22Rv1 (cell line): ENCODE measurements at regions not wholly inside any gene's neighbourhood (a gene's known extent, or its start where the extent isn't known, plus 50 kb on each side); places are given as distances from the start of the nearest gene placed in this dataset.

ENCODE experiments used
- CTCF ChIP-seq: fragments of 450-650 bp; IDR thresholded peaks from 2 replicates; pipeline ENCODE4 v1.5.1; 2017; ENCODE audit warnings: mild to moderate bottlenecking
- ZFX ChIP-seq: fragments of 450-650 bp; IDR thresholded peaks from 2 replicates; pipeline ENCODE4 v1.6.1; 2017; ENCODE audit warnings: antibody characterized with exemption, borderline replicate concordance

GRCh38 chr16:17692484-17692883 lies 221.7 kb upstream of the XYLT1 start:
- no peak for TF ChIP-seq CTCF
- TF ChIP-seq ZFX: no peak
